ENCODE measurements at regions not wholly inside any gene's neighbourhood (a gene's known extent, or its start where the extent isn't known, plus 50 kb on each side); places are given as distances from the start of the nearest gene placed in this dataset.

- Histone ChIP-seq H3K4me1 (ENCODE audit: control insufficient read depth in 5 of 5, insufficient read depth in 5 of 5, low read length in 5 of 5) (peaks cover 0 to 9% (median 0%) of the 10 kb centered on the region in 5 donors), H3K9ac (ENCODE audit: insufficient read depth in 1 of 2, low read length in 2 of 2) (no peak overlapping the region), H3K9me3 (ENCODE audit: control insufficient read depth in 4 of 4, insufficient read depth in 3 of 4, low read length in 3 of 4) (peaks cover 0 to 6% (median 0%) of the 10 kb centered on the region in 4 donors), H3K36me3 (ENCODE audit: control insufficient read depth in 4 of 4, insufficient read depth in 4 of 4, low read length in 4 of 4) (no peaks in the 10 kb centered on the region), H3K4me3 (peak overlapping the region; percentile 41), H3K27me3 (ENCODE audit: control insufficient read depth in 3 of 3, insufficient read depth in 3 of 3, low read length in 2 of 3) (peaks cover 0 to 20% (median 7%) of the 10 kb centered on the region in 3 donors), H3K27ac (ENCODE audit: low read depth in 1 of 2, low read length in 1 of 2) (no peak overlapping the region)
- peak; percentile 53 to 72 (median 59) for DNase-seq
- ATAC-seq (ENCODE audit: insufficient read depth, low FRiP score) = peak; percentile 63
- 2 to 6% methylated on average over 50 to 75 of the region's 75 CpGs for WGBS, 2 donors
- no peak for TF ChIP-seq CTCF (IDR thresholded peaks at IDR 0.05; ENCODE audit: control extremely low read depth, extremely low read depth)
Measured at GRCh38 chr5:54883374-54884194, 101.8 kb downstream of the ESM1 start.

DNA sequence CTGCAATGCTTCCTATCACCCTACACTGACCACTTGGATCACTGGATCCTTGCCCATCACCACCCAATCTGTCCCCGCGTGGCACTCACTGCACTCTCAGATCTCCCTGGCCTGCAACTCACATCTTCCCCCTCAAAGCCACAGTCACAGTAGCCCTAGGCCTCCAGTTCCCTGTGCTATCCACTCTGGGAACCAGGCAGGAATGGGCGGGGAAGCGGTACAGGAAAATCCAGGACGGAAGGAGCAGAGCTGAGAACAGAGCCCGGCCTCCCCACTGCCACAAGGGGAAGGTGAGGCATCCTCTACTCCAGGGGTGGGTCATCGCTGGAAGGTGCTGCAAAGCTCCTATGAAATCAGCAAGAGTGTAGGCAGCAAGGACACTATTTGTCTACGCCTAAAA is 102.6 kb downstream of the ESM1 start:
- Histone ChIP-seq H3K4me3 (no peak overlapping the region), H3K27ac (ENCODE audit: low read depth in 1 of 2, low read length in 1 of 2) (no peak overlapping the region), H3K9ac (ENCODE audit: insufficient read depth in 1 of 2, low read length in 2 of 2) (no peak overlapping the region), H3K9me3 (ENCODE audit: control insufficient read depth in 4 of 4, insufficient read depth in 3 of 4, low read length in 3 of 4) (peaks cover 0 to 6% (median 0%) of the 10 kb centered on the region in 4 donors), H3K36me3 (ENCODE audit: control insufficient read depth in 4 of 4, insufficient read depth in 4 of 4, low read length in 4 of 4) (no peaks in the 10 kb centered on the region), H3K4me1 (ENCODE audit: control insufficient read depth in 5 of 5, insufficient read depth in 5 of 5, low read length in 5 of 5) (peaks cover 0 to 9% (median 0%) of the 10 kb centered on the region in 5 donors), H3K27me3 (ENCODE audit: control insufficient read depth in 3 of 3, insufficient read depth in 3 of 3, low read length in 2 of 3) (peaks cover 0 to 20% (median 7%) of the 10 kb centered on the region in 3 donors)
- 90 to 93% methylated on average over 8 of the region's 8 CpGs for WGBS, 2 donors
- ATAC-seq (ENCODE audit: insufficient read depth, low FRiP score) = no peak
- DNase-seq = no peak
- TF ChIP-seq CTCF (IDR thresholded peaks at IDR 0.05; ENCODE audit: control extremely low read depth, extremely low read depth) = no peak

GRCh38 chr5:54882101-54882500 is 103.3 kb downstream of the ESM1 start:
- peaks cover 0 to 6% (median 0%) of the 10 kb centered on the region in 4 donors for H3K9me3 ChIP-seq (ENCODE audit: control insufficient read depth in 4 of 4, insufficient read depth in 3 of 4, low read length in 3 of 4)
- H3K4me3 ChIP-seq = no peak overlapping the region
- H3K9ac ChIP-seq (ENCODE audit: insufficient read depth in 1 of 2, low read length in 2 of 2) = no peak overlapping the region
- no peaks in the 10 kb centered on the region for H3K36me3 ChIP-seq (ENCODE audit: control insufficient read depth in 4 of 4, insufficient read depth in 4 of 4, low read length in 4 of 4)
- no peak for TF ChIP-seq CTCF (IDR thresholded peaks at IDR 0.05; ENCODE audit: control extremely low read depth, extremely low read depth)
- DNase-seq = no peak
- H3K27me3 ChIP-seq (ENCODE audit: control insufficient read depth in 3 of 3, insufficient read depth in 3 of 3, low read length in 2 of 3) = peaks cover 0 to 20% (median 7%) of the 10 kb centered on the region in 3 donors
- peaks cover 0 to 9% (median 0%) of the 10 kb centered on the region in 5 donors for H3K4me1 ChIP-seq (ENCODE audit: control insufficient read depth in 5 of 5, insufficient read depth in 5 of 5, low read length in 5 of 5)
- H3K27ac ChIP-seq (ENCODE audit: low read depth in 1 of 2, low read length in 1 of 2) = no peak overlapping the region
- no peak for ATAC-seq (ENCODE audit: insufficient read depth, low FRiP score)
- 67 to 90% methylated on average over 4 of the region's 4 CpGs for WGBS, 2 donors

Data from lung (tissue), 11 donors.